Activated gamma-delta T cell (primary cell): ENCODE measurements at regions not wholly inside any gene's neighbourhood (a gene's known extent, or its start where the extent isn't known, plus 50 kb on each side); places are given as distances from the start of the nearest gene placed in this dataset.
"Not testable (repeated sequence)": the region's sequence is repeated elsewhere in the genome, so short reads cannot be mapped to it uniquely, and the experiment has no call there.

Source experiments
- DNase-seq: peaks from one replicate; lab custom pipeline; 2025; lab: John Stamatoyannopoulos, UW

DNA sequence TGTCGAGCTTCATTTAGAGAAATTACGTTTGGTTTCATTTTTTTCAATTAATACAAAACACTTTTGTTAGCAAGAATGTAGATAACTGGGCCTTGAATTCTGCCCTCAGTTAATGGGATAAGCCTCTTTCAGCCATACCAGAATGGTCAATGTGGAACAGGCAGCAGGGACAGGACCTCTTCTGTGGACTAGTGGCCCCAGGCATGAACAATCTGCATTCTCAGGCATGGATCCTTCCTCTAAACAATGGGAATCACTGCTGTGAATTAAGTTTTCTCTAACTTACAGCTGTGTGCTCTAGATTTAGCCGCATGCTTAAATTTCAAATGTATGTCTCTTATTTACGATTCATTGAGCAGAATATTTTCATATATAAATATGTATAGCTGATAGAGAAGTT, 237.7 kb upstream of the PRKCQ start:
- no peak for DNase-seq

GRCh38 chr10:6815346-6815745, 235.3 kb upstream of the PRKCQ start:
- no peak for DNase-seq

DNA sequence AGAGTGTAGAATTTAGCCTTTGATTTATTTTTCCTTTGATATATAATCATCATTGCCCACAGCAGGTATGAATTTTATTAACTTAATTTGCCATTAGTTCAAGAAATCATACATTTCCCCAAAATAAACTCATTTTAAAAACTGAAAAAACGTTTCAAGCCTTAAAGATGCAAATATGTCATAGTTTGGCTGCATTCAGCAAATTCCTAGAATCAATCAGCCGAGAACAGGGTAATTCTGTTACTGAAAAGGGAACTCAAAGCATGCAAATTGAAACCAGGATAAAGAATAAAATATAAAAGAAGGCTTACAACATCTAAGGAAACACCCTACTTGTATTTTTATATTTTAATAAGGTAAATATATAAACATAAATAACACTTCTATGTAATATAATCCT, 233.8 kb upstream of the PRKCQ start:
- no peak for DNase-seq

GRCh38 chr10:6813306-6813705, 233.2 kb upstream of the PRKCQ start:
- DNase-seq: no peak

- DNase-seq: no peak
Measured at GRCh38 chr10:6811153-6811552, 231.1 kb upstream of the PRKCQ start.

DNA sequence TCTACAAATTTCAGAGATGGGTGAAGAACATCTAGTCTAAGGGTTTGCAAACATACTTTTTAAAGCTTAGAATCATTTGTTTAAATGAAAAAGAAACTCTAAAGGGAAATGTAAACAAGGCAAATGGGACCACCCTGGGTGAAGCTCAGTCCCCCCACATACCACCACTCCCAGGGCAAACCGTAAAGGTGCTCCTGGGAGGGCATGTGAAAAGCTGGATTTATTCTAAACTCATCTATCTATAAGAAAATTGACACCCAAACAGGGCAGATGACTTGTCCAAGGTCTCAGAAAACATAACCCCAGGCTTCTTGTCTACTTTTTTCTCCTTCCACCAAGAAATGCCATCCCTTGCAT, 223.3 kb upstream of the PRKCQ start:
- DNase-seq: no peak

DNA sequence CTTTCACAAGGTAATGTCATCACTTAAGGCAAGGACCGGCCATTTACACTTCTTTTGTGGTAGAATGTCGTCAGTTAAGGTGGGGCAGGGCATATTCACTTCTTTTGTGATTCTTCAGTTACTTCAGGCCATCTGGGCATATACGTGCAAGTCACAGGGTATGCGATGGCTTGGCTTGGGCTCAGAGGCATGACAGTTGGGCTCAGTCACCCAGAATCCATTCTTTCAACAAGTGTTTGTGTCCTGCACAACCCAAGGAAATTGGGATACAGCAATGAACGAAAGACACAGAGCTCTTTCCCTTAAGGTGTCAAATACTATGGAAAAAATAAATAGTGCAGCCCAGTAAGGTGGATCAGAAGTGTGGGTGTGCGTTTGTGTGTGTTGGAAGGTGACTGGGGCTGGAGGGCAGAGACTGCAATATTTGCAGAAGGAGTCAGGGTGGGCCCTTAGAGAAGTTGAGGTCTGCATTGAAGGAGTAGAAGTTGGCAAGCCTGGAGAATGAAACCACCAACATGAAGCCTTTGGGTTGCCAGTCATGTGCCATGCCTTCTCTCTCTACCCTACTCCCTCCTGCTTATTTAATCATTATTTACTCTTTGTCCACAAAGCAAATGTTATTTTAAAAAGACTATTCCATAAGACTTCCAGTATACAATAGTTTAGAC, 222.8 kb upstream of the PRKCQ start:
- DNase-seq: no peak

GRCh38 chr10:6796231-6796630, 216.2 kb upstream of the PRKCQ start:
- DNase-seq: no peak

DNA sequence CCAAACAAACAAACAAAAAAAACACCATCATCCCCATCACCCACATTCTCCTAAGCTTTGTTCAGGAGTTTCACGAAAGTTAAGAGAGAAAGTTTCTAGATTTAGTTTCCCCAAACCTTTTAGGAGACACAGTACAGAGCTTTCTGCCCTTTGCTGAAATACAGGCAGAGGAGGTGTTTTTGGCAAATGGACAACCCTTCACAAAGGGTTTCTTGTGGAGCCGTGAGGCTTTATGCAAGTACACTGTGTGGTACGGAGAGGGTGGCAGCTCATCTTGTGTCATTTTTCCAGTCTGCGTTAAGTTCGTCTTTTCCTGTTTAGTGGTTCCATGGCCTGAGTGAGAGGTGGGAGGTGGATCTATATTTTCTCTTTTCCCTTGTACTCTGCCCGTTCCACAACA, 215.5 kb upstream of the PRKCQ start:
- no peak for DNase-seq

DNA sequence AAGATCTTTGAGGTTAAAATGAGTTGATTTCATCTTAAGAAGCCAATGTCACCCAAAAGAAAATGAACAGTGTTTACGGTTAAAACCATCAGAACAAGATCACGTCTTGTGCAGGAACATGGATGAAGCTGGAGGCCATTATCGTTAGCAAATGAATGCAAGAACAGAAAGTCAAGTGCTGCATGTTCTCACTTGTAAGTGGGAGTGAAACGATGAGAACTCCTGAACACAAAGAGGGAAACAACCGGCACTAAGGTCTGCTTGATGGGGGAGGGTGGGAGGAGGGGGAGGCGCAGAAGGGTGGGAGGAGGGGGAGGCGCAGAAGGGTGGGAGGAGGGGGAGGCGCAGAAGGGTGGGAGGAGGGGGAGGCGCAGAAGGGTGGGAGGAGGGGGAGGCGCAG, 214.8 kb upstream of the PRKCQ start:
- not testable (repeated sequence) for DNase-seq

GRCh38 chr10:6794441-6794840, 214.4 kb upstream of the PRKCQ start:
- DNase-seq: no peak

DNA sequence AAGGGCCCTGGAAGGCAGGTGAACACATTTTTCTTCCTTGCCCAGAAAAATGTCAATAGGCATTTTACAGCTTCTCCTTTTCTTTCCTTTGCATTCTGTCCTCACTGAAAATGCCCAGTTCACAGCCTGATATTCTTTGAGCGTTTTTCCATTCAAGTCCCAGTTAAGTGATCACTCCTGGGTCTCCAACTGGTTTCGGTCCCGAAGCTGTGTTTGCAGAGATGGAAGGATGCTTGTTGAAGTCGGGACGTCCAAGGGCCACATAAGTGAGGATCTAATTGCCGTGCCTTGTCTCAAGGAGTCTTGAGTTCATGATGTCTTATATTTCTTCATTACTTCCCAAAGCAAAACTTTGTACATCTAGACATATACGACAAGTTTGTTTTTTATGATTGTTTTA, 208.7 kb upstream of the PRKCQ start:
- DNase-seq: no peak

DNA sequence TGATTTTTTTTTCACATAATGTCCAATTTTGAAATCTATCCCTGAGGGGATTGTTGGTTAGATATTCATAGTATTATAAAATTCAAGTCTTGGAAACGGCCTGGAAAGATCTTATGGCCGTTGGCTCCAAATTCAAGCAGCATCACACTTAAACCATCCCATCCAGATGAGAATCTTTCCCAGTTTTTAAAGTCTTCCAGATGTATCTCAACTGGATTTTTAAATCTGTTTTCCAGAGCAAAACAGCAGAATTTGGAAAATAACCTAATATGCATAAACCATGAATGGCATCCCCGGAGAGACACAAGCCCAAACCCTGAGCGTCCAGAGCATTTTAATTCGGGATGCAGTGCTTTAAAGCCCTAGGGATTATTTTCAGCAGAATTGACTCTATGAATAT, 208.2 kb upstream of the PRKCQ start:
- DNase-seq: no peak

GRCh38 chr10:6787718-6788117, 207.6 kb upstream of the PRKCQ start:
- DNase-seq: no peak

- no peak for DNase-seq
Measured at GRCh38 chr10:6787091-6787490, 207.0 kb upstream of the PRKCQ start.

GRCh38 chr10:6786579-6787031, 206.5 kb upstream of the PRKCQ start:
- no peak for DNase-seq

DNA sequence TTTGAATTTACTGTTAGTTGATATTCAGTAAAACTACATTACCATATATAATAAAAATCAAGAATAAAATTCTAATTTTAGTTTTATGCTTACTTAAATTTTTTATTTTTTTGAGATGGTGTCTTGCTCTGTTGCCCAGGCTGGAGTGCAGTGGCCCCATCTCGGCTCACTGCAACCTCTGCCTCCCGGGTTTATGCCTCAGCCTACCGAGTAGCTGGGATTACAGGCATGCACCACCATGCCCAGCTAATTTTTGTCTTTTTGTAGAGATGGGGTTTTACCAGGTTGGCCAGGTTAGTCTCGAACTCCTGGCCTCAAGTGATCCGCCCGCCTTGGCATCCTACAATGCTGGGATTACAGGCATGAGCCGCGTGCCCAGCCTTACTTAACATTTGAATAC, 204.4 kb upstream of the PRKCQ start:
- DNase-seq: not testable (repeated sequence)

DNA sequence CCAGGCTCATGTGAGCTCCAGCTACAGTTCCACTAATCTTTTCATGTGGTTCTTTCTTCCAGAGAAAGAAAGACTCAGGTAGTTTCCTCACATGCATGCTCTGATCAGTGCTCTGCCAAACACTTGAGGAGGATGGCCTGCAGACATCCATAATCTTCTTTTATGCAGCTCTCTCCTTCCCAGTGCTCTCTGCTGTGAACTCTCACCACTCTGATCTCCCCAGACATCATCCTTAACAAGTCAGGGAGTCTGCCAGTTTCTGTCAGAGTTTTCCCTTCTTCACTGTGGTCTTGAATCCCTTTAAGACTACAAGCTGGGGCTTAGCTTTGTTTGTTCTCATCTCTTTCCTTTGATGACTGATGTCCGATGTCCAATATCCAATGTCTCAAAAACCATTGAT, 203.4 kb upstream of the PRKCQ start:
- DNase-seq: no peak

GRCh38 chr10:6782378-6782777, 202.3 kb upstream of the PRKCQ start:
- no peak for DNase-seq

DNA sequence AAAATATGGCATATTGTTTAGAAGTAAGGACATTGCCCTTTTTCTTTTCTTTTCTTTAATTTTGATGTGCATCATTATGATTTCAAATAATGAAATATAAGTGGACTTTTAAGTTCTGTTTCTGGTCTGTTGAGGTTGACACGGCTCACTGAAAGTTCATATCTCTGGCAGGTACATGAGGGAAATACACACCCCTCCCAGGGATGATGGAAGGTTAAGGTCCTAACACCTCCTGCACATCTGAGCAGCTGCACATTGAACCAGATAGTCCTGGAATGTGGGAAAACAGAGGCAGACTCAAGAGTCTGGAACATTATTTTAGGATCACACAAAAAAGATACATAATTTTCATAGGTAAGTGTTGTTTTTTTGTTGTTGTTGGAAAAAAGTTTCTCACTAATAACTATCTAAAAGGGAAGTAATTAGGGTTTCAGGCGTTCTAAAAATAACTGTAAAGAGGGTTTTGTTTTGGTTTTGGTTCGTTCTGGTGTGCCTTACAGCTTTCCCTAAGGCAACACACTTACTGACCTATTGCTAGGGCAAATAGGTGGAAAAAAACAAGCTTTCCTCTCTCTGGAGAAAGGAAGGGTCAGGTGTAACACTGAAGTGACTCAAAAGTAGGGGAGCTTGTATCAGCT, 201.2 kb upstream of the PRKCQ start:
- no peak for DNase-seq

DNA sequence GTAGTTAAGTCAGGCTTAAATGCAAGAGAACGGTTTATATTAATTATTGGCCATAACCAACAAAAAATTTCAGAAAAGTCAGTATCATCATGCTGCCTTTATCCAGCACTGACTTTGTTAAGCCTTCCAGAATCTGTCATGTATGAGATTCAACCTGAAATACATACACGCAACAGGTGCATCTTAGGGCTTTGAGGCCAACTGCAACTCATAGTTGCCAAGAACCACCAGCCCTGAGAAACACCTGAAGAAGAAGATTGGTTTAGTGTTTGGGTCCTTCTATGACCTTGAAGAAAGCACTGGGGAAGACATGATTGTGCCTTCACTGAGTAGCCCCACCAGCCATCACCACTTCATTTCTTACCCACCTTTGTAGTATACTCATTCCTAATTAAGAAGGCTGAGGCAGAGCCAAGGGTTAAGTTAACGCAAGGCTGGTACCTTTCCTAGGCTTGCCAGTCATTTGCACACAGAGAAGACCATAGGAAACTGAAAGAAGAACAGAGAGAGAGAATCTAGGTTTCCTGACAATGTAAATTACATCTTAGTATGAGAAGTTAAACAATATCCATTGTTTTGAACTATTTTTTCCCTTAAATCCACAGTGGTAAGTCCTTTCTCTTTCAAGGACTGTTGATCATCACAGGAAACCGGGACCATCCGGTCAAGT, 200.1 kb upstream of the PRKCQ start:
- DNase-seq: no peak

DNA sequence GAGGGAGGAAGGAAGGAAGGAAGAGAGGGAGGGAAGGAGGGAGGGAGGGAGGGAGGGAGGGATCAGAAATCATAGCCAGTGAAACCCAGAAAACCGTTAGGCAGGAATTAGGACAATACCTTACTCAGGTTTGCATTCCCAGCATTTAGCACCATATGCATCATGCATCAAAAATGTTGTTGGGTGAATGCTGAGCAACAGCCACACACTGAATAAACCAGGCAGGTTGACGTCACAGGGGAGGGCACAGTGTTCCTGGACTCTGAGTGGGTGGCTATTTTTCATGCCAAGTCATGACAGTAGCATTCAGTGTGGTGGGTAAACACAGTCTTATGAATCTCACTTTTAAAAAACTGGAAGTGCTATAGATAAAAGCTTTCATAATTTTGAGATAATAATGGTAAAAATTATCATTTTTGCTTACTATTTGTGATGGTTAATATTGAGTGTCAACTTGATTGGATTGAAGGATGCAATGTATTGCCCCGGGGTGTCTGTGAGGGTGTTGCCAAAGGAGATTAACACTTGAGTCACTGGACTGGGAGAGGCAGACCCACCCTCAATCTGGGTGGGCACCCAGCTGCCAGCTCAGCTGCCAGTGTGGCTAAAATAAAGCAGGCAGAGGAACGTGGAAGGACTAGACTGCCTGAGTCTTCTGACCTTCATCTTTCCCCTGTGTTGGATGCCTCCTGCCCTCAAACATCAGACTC, 199.1 kb upstream of the PRKCQ start:
- no peak for DNase-seq

DNA sequence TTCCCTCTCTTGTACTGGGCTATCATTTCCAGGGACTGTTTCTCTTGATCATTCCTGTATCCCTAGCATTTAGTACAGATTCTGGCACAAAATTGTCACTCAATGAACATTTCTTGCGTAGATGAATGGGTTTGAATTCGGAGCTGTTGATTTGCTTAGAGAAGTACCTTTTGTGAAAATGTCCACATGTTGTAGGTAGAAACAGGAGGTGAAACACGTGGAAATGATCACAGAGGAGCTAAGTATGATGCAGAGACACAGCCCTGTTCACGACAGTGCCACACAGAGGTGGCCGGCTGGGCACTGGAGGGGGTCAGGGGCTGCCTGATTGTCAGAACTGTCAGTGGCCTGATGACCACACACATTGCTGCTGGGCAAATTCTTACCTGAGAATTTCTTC, 196.1 kb upstream of the PRKCQ start:
- no peak for DNase-seq
